Stimulated activated effector memory CD8-positive, alpha-beta T cell treated with anti-CD3 and anti-CD28 coated beads, Interleukin-12 subunit alpha, Interleukin-12 subunit beta, amount 100 ng/mL, for 72 hours (primary cell): ENCODE measurements at regions not wholly inside any gene's neighbourhood (a gene's known extent, or its start where the extent isn't known, plus 50 kb on each side); places are given as distances from the start of the nearest gene placed in this dataset.

Experiments
- ATAC-seq: fragments of 150-1000 bp; cut with Tn5 transposase; 2 replicates; pipeline ENCODE4 v1.10.0; 2021
- DNase-seq, 2 donors: peaks; one replicate each; pipeline ENCODE4 v3.0.0; 2021 to 2022; ENCODE audit warnings: low spot score in 2 of 2
- H3K27ac Mint-ChIP-seq: one replicate; pipeline ENCODE4 v1.8.0; 2022; ENCODE audit warnings: mild to moderate bottlenecking, mixed read lengths
- H3K36me3 Mint-ChIP-seq: one replicate; pipeline ENCODE4 v1.8.0; 2022; ENCODE audit warnings: mild to moderate bottlenecking, mixed read lengths
- H3K4me1 Mint-ChIP-seq: one replicate; pipeline ENCODE4 v1.8.0; 2022; ENCODE audit warnings: mixed read lengths
- H3K4me3 Mint-ChIP-seq: one replicate; pipeline ENCODE4 v1.8.0; 2022; ENCODE audit warnings: mild to moderate bottlenecking, mixed read lengths
- H3K9me3 Mint-ChIP-seq: one replicate; pipeline ENCODE4 v1.8.0; 2022; ENCODE audit warnings: mixed read lengths

DNA sequence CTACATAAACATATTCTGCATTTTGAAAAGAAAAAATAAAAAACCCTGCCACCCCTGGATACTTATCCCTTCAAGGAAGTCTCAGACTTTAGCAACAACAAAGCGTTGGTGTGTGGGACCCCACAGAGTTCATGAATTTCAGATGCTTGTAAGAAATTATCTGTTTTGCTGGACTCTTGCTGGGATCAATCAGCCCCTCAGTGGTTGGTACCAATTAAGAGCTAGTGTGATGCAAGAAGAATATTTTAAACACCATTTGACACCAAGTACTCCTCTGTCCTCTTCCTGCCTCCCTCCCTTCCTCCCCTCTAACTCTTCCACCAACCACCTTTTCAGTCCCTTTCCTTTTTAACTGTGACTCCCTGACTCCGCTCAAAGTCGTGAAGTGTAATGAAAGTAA lies 51.5 kb downstream of the SST start:
- Mint-ChIP-seq H3K36me3 (no peaks in the 10 kb centered on the region), H3K9me3 (no peaks in the 10 kb centered on the region), H3K4me3 (no peak overlapping the region), H3K27ac (no peak overlapping the region), H3K4me1 (no peaks in the 10 kb centered on the region)
- DNase-seq: no peak
- ATAC-seq: no peak

DNA sequence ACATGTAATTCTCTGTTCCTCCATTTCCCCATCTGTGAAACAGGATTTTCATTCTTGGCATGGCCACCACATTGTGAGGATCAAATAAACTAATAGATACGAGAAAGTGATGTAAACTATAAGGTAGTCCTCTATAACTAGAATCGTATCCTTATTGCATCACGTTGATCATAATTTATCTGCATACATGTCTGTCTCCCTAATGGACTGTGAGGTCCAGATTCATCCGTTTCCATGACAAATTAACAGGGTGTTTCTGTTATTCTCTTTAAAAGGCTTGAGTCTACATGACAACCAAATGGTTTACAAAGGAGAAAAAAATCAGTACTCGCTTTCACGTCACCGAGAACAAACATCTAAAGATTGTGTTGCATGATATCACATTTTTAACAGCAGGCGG lies 53.0 kb downstream of the SST start:
- no peaks in the 10 kb centered on the region for H3K4me1 Mint-ChIP-seq

DNA sequence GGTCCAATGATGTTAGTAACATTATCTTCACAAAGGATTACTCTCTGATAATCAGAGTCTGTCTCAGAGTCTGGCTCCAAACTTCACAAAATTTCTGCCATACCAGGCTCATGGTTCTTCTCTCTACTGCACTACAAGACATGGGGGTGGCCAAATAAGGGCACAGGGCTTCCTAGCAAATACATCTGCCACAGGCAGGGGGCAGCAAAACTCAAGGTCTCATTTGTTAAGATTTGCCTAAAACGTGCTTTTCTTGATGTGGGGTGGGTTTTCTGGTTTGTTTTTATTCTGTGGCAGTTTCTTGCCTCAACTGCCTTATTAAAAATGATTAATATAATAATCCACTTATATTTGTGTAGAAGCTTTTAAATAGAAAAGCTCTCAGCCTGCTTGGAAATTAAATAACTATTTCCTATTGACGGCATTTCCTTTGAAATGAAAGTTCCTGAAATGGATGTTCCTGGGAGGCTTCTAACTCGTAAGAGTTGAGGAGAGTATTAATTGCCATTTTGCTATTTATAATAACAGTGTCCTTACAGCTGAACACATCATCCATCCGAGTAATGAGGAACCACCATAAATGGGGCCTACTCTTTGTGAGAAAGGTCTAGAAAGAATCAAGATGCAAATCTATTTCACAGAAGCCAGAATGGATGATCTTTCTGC lies 53.8 kb downstream of the SST start:
- no peaks in the 10 kb centered on the region for H3K4me1 Mint-ChIP-seq
- H3K9me3 Mint-ChIP-seq: no peaks in the 10 kb centered on the region
- no peak overlapping the region for H3K27ac Mint-ChIP-seq
- no peak overlapping the region for H3K4me3 Mint-ChIP-seq
- ATAC-seq: peak; percentile 73
- peak; percentile 47 to 75 for DNase-seq
- H3K36me3 Mint-ChIP-seq: no peaks in the 10 kb centered on the region

More for the DNA sequence above, 53.0 kb downstream of the SST start:
- no peak for ATAC-seq
- H3K4me3 Mint-ChIP-seq: no peak overlapping the region
- no peaks in the 10 kb centered on the region for H3K9me3 Mint-ChIP-seq
- H3K36me3 Mint-ChIP-seq: no peaks in the 10 kb centered on the region
- no peak overlapping the region for H3K27ac Mint-ChIP-seq
- no peak for DNase-seq

DNA sequence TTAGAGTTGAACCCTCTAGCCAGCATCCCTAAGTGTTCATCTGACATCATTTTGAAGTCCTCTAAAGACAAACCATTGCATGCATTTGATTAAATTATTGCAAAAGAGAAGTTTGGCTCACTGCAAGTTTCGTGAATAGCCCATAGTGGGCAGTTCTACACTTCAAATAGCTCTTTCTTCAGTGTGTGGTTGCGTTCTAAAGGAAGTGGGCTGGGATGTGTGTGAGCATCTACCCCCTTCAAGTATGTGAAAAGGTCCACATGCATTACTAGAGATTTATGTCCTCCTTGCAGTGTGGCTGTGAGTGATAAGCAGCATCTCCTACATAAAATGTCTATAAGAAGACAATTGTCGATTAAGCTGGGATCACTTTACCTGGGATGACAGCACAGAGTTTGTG lies 54.6 kb downstream of the SST start:
- no peak for DNase-seq
- H3K4me3 Mint-ChIP-seq: no peak overlapping the region
- no peak for ATAC-seq
- H3K9me3 Mint-ChIP-seq: no peaks in the 10 kb centered on the region
- H3K36me3 Mint-ChIP-seq: no peaks in the 10 kb centered on the region
- H3K4me1 Mint-ChIP-seq: no peaks in the 10 kb centered on the region
- H3K27ac Mint-ChIP-seq: no peak overlapping the region

DNA sequence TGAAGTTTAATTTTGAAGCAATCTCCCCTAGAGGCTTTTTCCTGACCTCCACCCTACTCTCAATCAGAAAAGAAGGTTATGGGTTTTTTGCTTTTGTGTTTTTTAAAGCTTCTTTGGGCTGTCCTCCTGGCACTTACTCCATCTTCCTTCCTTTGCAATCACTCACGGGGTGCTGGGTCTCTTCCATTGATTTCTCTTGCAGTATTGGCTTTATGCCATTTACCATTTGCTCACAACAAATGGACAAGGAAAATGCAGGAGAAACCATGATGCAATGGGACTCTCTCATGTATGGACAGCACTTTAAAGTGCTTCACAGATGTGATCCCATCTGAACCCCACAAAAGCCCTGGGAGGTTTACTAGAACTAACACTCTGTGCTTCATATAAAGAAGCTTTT lies 57.5 kb downstream of the SST start:
- no peak overlapping the region for H3K27ac Mint-ChIP-seq
- H3K4me3 Mint-ChIP-seq: no peak overlapping the region
- no peaks in the 10 kb centered on the region for H3K36me3 Mint-ChIP-seq
- no peaks in the 10 kb centered on the region for H3K4me1 Mint-ChIP-seq
- no peaks in the 10 kb centered on the region for H3K9me3 Mint-ChIP-seq
- no peak for ATAC-seq
- DNase-seq: no peak

DNA sequence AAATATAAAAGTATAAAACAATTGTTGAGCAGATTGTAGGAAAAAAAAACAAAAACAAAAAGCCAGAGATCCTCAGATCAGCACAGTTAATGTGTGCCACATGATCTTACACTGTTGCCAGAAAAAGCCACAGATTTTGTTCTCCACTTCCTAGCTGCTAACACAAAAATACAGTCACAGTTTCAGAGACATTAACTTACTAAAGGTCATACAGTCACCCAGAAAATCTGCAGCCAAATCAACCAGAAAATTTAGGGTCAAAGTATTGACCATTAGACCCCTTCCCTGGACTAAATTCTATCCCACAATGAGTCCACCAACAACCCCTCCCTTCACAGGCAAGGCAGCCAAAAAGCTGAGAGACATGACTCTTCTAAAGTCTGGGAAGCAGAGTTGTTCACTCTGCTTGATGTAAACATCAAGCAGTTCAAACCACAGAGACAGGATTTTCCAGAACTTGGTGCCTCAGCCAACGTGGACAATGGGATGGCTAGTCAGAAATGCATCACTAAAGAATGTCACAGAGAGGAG lies 59.1 kb downstream of the SST start:
- H3K4me3 Mint-ChIP-seq: no peak overlapping the region
- ATAC-seq (no peak), DNase-seq (no peak)
- no peak overlapping the region for H3K27ac Mint-ChIP-seq
- no peaks in the 10 kb centered on the region for H3K9me3 Mint-ChIP-seq
- no peaks in the 10 kb centered on the region for H3K4me1 Mint-ChIP-seq
- no peaks in the 10 kb centered on the region for H3K36me3 Mint-ChIP-seq

DNA sequence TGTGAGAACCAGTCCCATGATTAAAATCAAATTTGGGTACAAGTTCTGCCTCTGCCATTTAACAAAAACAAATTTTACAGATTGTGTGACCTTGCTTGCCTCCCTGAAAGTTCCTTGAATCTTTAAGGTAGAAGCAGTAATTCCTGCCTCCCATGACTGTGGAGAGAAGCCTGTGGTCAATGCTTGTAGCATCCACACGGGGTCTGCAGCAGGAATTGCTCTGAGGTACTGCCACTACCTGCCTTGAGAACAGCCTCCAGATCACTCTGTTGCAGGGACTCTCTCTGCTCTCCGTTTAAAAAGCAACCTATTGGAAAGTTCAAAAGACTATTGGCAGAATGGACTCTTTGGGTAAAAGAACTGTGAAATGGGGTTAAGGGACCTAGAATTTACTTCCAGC lies 75.9 kb downstream of the SST start:
- H3K4me1 Mint-ChIP-seq: no peaks in the 10 kb centered on the region
- H3K4me3 Mint-ChIP-seq: no peak overlapping the region
- H3K36me3 Mint-ChIP-seq: no peaks in the 10 kb centered on the region
- DNase-seq (no peak), ATAC-seq (no peak)
- no peaks in the 10 kb centered on the region for H3K9me3 Mint-ChIP-seq
- no peak overlapping the region for H3K27ac Mint-ChIP-seq

DNA sequence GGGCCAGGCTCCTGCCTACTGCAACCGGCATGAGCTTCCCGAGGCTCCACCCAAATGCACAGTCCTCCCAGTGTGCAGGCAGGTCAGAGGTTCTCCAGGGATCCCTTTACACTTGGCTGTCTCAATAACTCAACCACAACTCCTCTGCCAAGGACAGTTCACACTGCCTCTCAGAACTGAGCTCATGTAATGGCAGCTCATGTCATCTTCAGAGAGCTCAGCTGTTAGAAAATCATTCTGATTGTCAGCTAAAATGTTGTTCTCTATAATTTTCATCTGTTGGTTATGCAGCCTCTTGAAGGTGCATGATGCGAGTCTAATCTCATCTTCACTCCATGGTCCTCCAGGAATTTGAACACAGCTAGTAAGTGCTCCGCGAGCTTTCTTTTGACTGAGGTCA lies 76.7 kb downstream of the SST start:
- DNase-seq (no peak), ATAC-seq (no peak)
- Mint-ChIP-seq H3K9me3 (no peaks in the 10 kb centered on the region), H3K4me3 (no peak overlapping the region), H3K36me3 (no peaks in the 10 kb centered on the region), H3K4me1 (no peaks in the 10 kb centered on the region), H3K27ac (no peak overlapping the region)

DNA sequence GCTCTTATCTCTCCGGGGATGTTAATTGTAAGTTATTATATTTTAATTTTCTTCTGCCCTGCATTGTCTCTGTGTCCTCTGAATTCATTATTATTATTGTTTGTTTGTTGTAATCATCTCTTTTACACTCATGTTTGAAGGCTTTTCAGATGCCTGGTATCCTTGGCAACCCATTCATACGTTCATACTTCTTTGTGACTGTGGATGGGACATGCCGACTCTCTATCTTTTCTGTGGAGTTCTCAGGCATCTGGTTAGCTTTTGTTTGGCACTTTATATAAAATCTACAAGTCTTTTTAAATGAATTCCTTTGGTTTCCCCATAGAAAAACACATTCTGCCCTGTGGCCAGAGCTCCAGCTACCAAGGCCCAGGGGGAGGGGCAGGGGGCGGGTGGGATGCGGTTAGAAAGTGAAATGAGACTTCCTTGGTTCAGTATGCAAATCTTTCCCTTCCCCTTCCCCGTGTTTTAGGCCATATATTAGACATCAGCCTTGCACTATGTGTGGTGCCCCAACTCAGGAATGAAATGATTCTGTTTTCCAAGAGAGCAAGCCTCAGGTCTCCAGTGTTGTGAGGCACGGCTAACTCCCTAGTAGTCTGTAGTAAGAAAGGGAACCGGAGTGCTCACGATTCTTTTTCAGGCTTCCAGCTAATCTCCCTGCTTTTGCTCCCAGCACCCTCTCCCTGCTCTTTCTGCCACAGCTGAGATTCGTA lies 79.2 kb downstream of the SST start:
- no peak for ATAC-seq
- Mint-ChIP-seq H3K9me3 (no peaks in the 10 kb centered on the region), H3K27ac (no peak overlapping the region), H3K36me3 (no peaks in the 10 kb centered on the region), H3K4me3 (no peak overlapping the region), H3K4me1 (no peaks in the 10 kb centered on the region)
- no peak for DNase-seq

DNA sequence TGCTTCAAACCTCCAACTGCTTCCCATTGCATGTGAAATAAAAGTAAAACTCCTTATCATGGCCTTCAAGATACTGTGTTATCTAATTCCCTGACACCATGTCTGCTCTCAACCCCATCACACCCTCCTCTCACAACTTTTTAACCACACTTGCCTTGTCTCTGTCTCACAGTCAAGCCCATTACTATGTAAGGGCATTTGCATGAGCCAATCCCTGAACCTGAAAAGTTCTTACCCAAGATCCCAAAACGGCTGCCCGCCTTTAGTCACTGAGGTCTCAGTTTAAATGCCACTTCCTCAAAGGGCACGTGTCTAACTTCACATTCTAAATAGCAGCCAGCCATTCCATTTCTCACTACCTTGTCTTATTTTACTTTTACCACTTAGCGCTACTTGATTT lies 83.1 kb downstream of the SST start:
- ATAC-seq (no peak), DNase-seq (no peak)
- Mint-ChIP-seq H3K9me3 (no peaks in the 10 kb centered on the region), H3K4me3 (no peak overlapping the region), H3K4me1 (no peaks in the 10 kb centered on the region), H3K27ac (no peak overlapping the region), H3K36me3 (no peaks in the 10 kb centered on the region)

DNA sequence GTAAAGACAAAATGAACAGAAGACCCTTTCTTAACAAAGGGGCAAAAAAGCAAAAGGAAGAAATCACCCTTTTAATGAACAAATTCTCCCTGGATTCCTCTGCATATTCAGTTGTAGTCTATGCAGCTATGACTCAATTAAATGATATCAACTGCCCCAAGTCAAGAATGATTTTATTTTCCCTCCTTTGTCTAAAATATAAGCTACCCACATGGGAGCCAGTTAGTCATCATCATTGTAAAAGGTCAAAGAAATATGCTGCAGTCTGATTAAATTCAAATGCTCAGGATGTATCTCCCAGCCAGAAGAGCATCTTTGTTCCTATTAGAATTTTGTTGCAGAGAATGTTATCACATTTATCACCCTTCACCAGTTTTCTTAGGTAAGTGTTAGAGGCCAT lies 84.0 kb downstream of the SST start:
- Mint-ChIP-seq H3K36me3 (no peaks in the 10 kb centered on the region), H3K4me1 (no peaks in the 10 kb centered on the region), H3K27ac (no peak overlapping the region), H3K9me3 (no peaks in the 10 kb centered on the region), H3K4me3 (no peak overlapping the region)
- ATAC-seq (no peak), DNase-seq (no peak)

DNA sequence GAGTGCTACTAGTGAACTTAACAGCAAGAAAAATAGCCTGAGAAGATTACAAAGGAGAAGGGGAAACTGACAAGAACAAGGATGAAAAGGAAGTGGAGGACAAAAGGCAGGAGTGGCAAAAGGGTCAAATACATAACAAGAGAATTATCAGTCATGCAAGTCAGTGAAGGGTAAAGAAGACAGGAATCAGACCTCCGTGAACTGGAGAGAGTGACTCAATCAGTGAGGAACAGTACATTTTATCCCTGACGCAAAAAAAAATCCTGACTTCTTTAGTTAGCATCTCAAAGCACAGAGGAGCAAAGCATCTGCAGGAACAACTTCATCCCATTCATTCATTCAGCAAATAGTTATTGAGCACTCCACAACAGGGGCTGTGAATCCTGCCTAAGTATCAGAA lies 97.8 kb downstream of the SST start:
- no peak overlapping the region for H3K27ac Mint-ChIP-seq
- no peaks in the 10 kb centered on the region for H3K4me1 Mint-ChIP-seq
- no peak for ATAC-seq

DNA sequence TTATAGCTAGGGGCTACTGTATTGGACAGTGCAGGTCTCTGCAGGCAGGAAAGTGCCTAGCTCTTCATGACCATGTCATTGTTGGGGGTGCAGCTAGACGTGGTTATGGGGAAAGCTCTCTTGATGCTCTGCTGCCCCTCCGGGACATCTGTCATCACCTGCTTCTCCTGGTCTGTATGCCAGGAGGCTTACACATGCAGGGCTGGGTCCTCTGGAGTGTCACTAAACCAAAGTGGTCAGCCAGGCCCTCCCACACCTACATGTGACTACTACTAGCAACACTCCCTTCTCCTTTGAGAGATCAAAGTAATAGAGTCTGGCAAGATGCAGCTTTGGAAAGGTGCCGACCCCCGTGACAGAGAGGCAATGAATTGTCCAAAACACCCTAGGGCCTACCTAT lies 98.5 kb downstream of the SST start:
- Mint-ChIP-seq H3K9me3 (no peaks in the 10 kb centered on the region), H3K36me3 (no peaks in the 10 kb centered on the region), H3K4me1 (no peaks in the 10 kb centered on the region), H3K4me3 (no peak overlapping the region), H3K27ac (no peak overlapping the region)
- DNase-seq: no peak
- ATAC-seq: peak; percentile 19

More for the DNA sequence above, 97.8 kb downstream of the SST start:
- Mint-ChIP-seq H3K36me3 (no peaks in the 10 kb centered on the region), H3K4me3 (no peak overlapping the region), H3K9me3 (no peaks in the 10 kb centered on the region)
- DNase-seq: no peak

DNA sequence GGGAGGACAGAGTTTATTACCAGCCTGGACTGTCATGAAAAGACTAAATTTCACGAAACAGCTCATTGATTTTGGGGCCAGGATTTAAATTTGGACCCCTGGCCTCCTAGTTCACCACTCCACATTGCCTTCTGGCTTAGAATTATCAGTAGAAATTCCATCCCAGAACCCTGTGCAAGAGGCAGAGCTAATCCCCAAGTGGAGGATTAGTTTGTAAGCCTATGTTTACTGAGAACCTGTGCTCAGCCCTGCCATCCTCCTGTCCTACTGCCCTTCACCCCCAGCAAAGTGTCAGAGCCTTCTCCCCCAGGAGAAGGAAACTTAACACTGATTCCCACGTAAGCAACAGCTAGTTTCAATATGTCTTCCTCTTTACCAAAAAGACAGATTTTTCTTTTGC lies 99.4 kb downstream of the SST start:
- Mint-ChIP-seq H3K4me3 (no peak overlapping the region), H3K36me3 (no peaks in the 10 kb centered on the region), H3K27ac (no peak overlapping the region), H3K4me1 (no peaks in the 10 kb centered on the region), H3K9me3 (no peaks in the 10 kb centered on the region)
- DNase-seq (no peak), ATAC-seq (no peak)

DNA sequence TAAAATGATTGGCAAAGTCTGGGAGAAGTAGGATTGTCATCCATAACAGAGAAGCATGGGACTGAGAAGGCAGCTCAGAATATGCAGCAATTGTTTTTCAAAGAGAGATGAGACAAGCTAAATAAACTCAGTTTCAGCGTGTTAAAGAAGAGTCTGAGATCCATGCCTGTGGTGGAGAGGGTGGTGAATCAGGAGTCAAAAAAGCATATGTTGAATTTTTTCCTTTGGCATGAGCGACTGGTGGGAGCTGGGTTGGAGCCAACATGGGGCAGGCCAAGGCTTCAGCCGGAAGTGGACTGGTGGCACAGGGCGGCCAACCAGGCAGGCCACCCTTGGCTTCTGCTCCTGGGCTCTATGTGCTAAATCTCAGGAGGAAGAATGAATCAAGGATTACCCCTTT lies 102.0 kb downstream of the SST start:
- H3K9me3 Mint-ChIP-seq: no peaks in the 10 kb centered on the region
- H3K36me3 Mint-ChIP-seq: no peaks in the 10 kb centered on the region
- H3K27ac Mint-ChIP-seq: no peak overlapping the region
- no peak overlapping the region for H3K4me3 Mint-ChIP-seq
- no peak for DNase-seq
- no peaks in the 10 kb centered on the region for H3K4me1 Mint-ChIP-seq
- ATAC-seq: no peak

DNA sequence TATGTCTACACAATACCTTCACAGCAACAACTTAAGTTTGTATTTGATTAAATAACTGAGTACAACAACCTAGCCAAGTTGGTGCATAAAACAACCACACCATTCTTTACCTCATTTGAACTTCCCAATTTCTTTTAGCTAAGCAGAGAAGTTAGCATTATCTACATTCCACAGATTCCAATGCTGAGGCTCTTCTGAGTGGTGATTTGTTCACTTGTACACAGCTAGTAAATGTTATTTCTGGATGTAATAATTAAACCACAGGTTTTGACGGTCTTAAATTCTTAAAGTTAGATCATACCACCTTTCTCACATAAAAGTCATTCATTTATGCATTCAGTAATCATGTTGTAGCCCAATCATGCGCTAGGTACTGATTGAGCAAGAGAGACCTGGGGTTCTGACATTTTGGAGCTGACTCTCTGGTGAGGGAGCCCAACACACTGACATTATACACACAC lies 102.5 kb downstream of the SST start:
- H3K9me3 Mint-ChIP-seq: no peaks in the 10 kb centered on the region
- H3K27ac Mint-ChIP-seq: no peak overlapping the region
- DNase-seq: no peak
- no peaks in the 10 kb centered on the region for H3K36me3 Mint-ChIP-seq
- no peak overlapping the region for H3K4me3 Mint-ChIP-seq
- ATAC-seq: no peak
- no peaks in the 10 kb centered on the region for H3K4me1 Mint-ChIP-seq
